PC-3 (cell line): ENCODE measurements at regions not wholly inside any gene's neighbourhood (a gene's known extent, or its start where the extent isn't known, plus 50 kb on each side); places are given as distances from the start of the nearest gene placed in this dataset.

Source experiments
- ATAC-seq: fragments of 200-7000 bp; cut with Tn5 transposase; 2 replicates; pipeline ENCODE4 v1.9.1; 2020; ENCODE audit warnings: mild to moderate bottlenecking, moderate library complexity
- BruUV-seq: library from RNA; stranded (reverse); fragments of 400-500 nt; replicated peaks from 2 replicates; lab custom pipeline; 2021; lab: Mats Ljungman, UMichigan
- CTCF ChIA-PET: fragments of 300-600 bp; sonication (Branson Sonifier 250); formaldehyde crosslinking; loops from one replicate; lab custom pipeline; 2022; ENCODE audit warnings: antibody characterized with exemption; lab: Charles Lee
- POLR2A ChIA-PET: fragments of 300-600 bp; sonication (Branson Sonifier 250); formaldehyde crosslinking; loops from one replicate; lab custom pipeline; 2022; ENCODE audit warnings: antibody characterized with exemption; ENCODE audit not compliant: unreplicated experiment; lab: Charles Lee
- DNase-seq: peaks from one replicate; pipeline ENCODE4 v3.0.0-alpha.2; 2015
- H2AFZ ChIP-seq: fragments of 300-600 bp; sonication (generic); 2 replicates; pipeline ENCODE4 v1.6.0; 2016; ENCODE audit warnings: antibody characterized with exemption, low read length
- H3F3A ChIP-seq: fragments of 300-600 bp; sonication (generic); one replicate; pipeline ENCODE4 v1.6.0; 2017; ENCODE audit warnings: antibody characterized with exemption, low read length, control low read depth, mild to moderate bottlenecking; ENCODE audit not compliant: unreplicated experiment
- H3K27ac ChIP-seq: fragments of 300-600 bp; sonication (generic); 2 replicates; pipeline ENCODE4 v1.5.1; 2016; ENCODE audit warnings: mild to moderate bottlenecking, low read length
- H3K27me3 ChIP-seq: fragments of 300-600 bp; sonication (generic); 2 replicates; pipeline ENCODE4 v1.6.1; 2016; ENCODE audit warnings: low read length, mixed read lengths
- H3K36me3 ChIP-seq: fragments of 300-600 bp; sonication (generic); 2 replicates; pipeline ENCODE4 v1.6.1; 2016; ENCODE audit warnings: low read depth, mixed run types, low read length, mixed read lengths
- H3K4me1 ChIP-seq: fragments of 300-600 bp; sonication (generic); 2 replicates; pipeline ENCODE4 v1.5.1; 2016; ENCODE audit warnings: low read length; ENCODE audit not compliant: insufficient read depth
- H3K4me2 ChIP-seq: fragments of 300-600 bp; sonication (generic); 2 replicates; pipeline ENCODE4 v1.6.0; 2016; ENCODE audit warnings: low read length
- H3K4me3 ChIP-seq: fragments of 300-600 bp; sonication (generic); 2 replicates; pipeline ENCODE4 v1.5.1; 2016; ENCODE audit warnings: mild to moderate bottlenecking, low read length, mixed read lengths
- H3K79me2 ChIP-seq: fragments of 300-600 bp; sonication (generic); 2 replicates; pipeline ENCODE4 v1.6.1; 2017; ENCODE audit warnings: low read length, mixed read lengths
- H3K9ac ChIP-seq: fragments of 300-600 bp; sonication (generic); 2 replicates; pipeline ENCODE4 v1.6.0; 2016; ENCODE audit warnings: mild to moderate bottlenecking, low read length
- H3K9me2 ChIP-seq: fragments of 300-600 bp; sonication (generic); replicated peaks from 2 replicates; pipeline ENCODE4 v1.6.1; 2016; ENCODE audit warnings: mixed run types, low read length, mixed read lengths
- H3K9me3 ChIP-seq: fragments of 300-600 bp; sonication (generic); 2 replicates; pipeline ENCODE4 v1.6.1; 2016; ENCODE audit warnings: low read length, mixed read lengths
- H4K20me1 ChIP-seq: fragments of 300-600 bp; sonication (generic); 2 replicates; pipeline ENCODE4 v1.6.1; 2016; ENCODE audit warnings: low read length, mixed read lengths
- EZH2 ChIP-seq: fragments of 300-600 bp; sonication (generic); IDR thresholded peaks from one replicate; pipeline ENCODE4 v1.6.1; 2017; ENCODE audit warnings: antibody characterized with exemption, mild to moderate bottlenecking, low read length; ENCODE audit not compliant: unreplicated experiment
- EZH2phosphoT487 ChIP-seq: fragments of 300-600 bp; sonication (generic); IDR thresholded peaks from 2 replicates; pipeline ENCODE4 v1.6.1; 2018; ENCODE audit warnings: mild to moderate bottlenecking, antibody characterized with exemption, low read length, borderline replicate concordance
- intact Hi-C: fragments of 100-400 bp; cut with micrococcal nuclease; formaldehyde crosslinking; loops from 2 replicates; pipeline ENCODE4 v1.9.0; 2023
- TF ChIP-seq, protein P1 (sequence below): fragments of 300-600 bp; sonication (generic); conservative IDR thresholded peaks from 2 replicates; pipeline ENCODE4 v1.5.1; 2017; ENCODE audit warnings: antibody characterized with exemption, low read depth, mild to moderate bottlenecking, low read length

- DNase-seq (peak; percentile 74), ATAC-seq (peak; percentile 54; the same call in 1 of the 2 replicates)
- Histone ChIP-seq H3K36me3 (no peaks in the 10 kb centered on the region), H3K79me2 (no peaks in the 10 kb centered on the region), H3K27ac (peak overlapping the region; percentile 78), H3K9ac (no peak overlapping the region), H4K20me1 (no peaks in the 10 kb centered on the region), H2AFZ (peak overlapping the region; percentile 68), H3F3A (no peaks in the 10 kb centered on the region), H3K4me2 (0 out of 2 replicates have a peak overlapping the region, but pooled peaks have one; percentile 26), H3K4me1 (peaks cover 11% of the 10 kb centered on the region; the same call in 1 of the 2 replicates), H3K9me3 (no peaks in the 10 kb centered on the region), H3K27me3 (no peaks in the 10 kb centered on the region), H3K9me2 (no peaks in the 10 kb centered on the region), H3K4me3 (no peak overlapping the region)
- no TSS peak for BruUV-seq
- intact Hi-C loops = loop anchor here (2.0 to 10.0 kb wide), 2 partner anchors 62 to 164 kb away; no protein-coding TSS in a partner anchor
- CTCF ChIA-PET = interaction anchor here (1.3 to 1.4 kb wide), 2 partner anchors 27 to 163 kb away, joined by 6 to 8 read pairs; no protein-coding TSS in a partner anchor
- POLR2A ChIA-PET = no interaction called here
- no peak for TF ChIP-seq EZH2
- TF ChIP-seq, protein P1, sequence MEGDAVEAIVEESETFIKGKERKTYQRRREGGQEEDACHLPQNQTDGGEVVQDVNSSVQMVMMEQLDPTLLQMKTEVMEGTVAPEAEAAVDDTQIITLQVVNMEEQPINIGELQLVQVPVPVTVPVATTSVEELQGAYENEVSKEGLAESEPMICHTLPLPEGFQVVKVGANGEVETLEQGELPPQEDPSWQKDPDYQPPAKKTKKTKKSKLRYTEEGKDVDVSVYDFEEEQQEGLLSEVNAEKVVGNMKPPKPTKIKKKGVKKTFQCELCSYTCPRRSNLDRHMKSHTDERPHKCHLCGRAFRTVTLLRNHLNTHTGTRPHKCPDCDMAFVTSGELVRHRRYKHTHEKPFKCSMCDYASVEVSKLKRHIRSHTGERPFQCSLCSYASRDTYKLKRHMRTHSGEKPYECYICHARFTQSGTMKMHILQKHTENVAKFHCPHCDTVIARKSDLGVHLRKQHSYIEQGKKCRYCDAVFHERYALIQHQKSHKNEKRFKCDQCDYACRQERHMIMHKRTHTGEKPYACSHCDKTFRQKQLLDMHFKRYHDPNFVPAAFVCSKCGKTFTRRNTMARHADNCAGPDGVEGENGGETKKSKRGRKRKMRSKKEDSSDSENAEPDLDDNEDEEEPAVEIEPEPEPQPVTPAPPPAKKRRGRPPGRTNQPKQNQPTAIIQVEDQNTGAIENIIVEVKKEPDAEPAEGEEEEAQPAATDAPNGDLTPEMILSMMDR = peak; percentile 66
- TF ChIP-seq EZH2phosphoT487 = no peak
Observed at GRCh38 chr9:81522716-81523551, 166.4 kb downstream of the TLE1 start.

DNA sequence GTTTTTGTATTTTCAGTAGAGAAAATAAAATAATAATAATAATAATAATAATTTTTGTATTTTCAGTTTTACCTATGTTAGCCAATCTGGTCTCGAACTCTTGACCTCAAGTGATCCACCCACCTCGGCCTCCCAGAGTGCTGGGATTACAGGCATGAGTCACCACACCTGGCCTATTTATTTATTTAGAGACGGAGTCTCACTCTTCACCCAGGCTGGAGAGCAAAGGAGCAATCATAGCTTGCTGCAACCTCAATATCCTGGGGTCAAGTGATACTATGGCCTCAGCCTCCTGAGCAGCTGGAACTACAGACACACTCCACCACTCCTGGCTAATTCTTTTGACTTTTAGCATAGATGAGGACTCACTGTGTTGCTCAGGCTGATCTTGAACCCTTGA is 167.5 kb downstream of the TLE1 start:
- POLR2A ChIA-PET = no interaction called here
- peak; percentile 17 for DNase-seq
- Histone ChIP-seq H3K27ac (no peak overlapping the region), H3K27me3 (no peaks in the 10 kb centered on the region), H3K4me3 (no peak overlapping the region), H3K4me2 (no peak overlapping the region), H3K4me1 (peaks cover 11% of the 10 kb centered on the region; the same call in 1 of the 2 replicates), H3K79me2 (no peaks in the 10 kb centered on the region), H3K9me3 (no peaks in the 10 kb centered on the region), H2AFZ (no peak overlapping the region), H3K36me3 (no peaks in the 10 kb centered on the region), H3K9me2 (no peaks in the 10 kb centered on the region), H3F3A (no peaks in the 10 kb centered on the region), H4K20me1 (no peaks in the 10 kb centered on the region), H3K9ac (no peak overlapping the region)
- no TSS peak for BruUV-seq
- intact Hi-C loops = loop anchor here (2.0 to 10.0 kb wide), 2 partner anchors 63 to 165 kb away; no protein-coding TSS in a partner anchor
- ATAC-seq = no peak
- TF ChIP-seq EZH2phosphoT487 = no peak
- TF ChIP-seq EZH2 = no peak
- TF ChIP-seq, protein P1 = no peak
- CTCF ChIA-PET = no interaction called here
